Activated naive CD4-positive, alpha-beta T cell treated with anti-CD3 and anti-CD28 coated beads, Interleukin-2, amount 50 U/mL, for 16 hours (primary cell): ENCODE measurements at regions not wholly inside any gene's neighbourhood (a gene's known extent, or its start where the extent isn't known, plus 50 kb on each side); places are given as distances from the start of the nearest gene placed in this dataset.
"Not testable (repeated sequence)": the region's sequence is repeated elsewhere in the genome, so short reads cannot be mapped to it uniquely, and the experiment has no call there.

Experiments
- DNase-seq: peaks from one replicate; pipeline ENCODE4 v3.0.0-alpha.2; 2020

GRCh38 chr5:28310696-28311095 is 1272.3 kb upstream of the CDH9 start:
- no peak for DNase-seq

- DNase-seq = no peak
Measured at GRCh38 chr5:28305891-28306290, 1267.5 kb upstream of the CDH9 start.

GRCh38 chr5:28301712-28302111 is 1263.3 kb upstream of the CDH9 start:
- no peak for DNase-seq

- no peak for DNase-seq
Measured at GRCh38 chr5:28296254-28297013, 1258.0 kb upstream of the CDH9 start.

GRCh38 chr5:28287021-28287420 is 1248.6 kb upstream of the CDH9 start:
- not testable (repeated sequence) for DNase-seq

GRCh38 chr5:28286566-28286965 is 1248.2 kb upstream of the CDH9 start:
- no peak for DNase-seq

- no peak for DNase-seq
Measured at GRCh38 chr5:28284788-28285187, 1246.4 kb upstream of the CDH9 start.

- DNase-seq = no peak
Measured at GRCh38 chr5:28281351-28281750, 1243.0 kb upstream of the CDH9 start.

GRCh38 chr5:28275931-28276330 is 1237.5 kb upstream of the CDH9 start:
- DNase-seq = no peak

- no peak for DNase-seq
Measured at GRCh38 chr5:28269978-28270377, 1231.6 kb upstream of the CDH9 start.

GRCh38 chr5:28265877-28266276 is 1227.5 kb upstream of the CDH9 start:
- no peak for DNase-seq

- DNase-seq = no peak
Measured at GRCh38 chr5:28254846-28255245, 1216.5 kb upstream of the CDH9 start.

GRCh38 chr5:28253431-28253830 is 1215.0 kb upstream of the CDH9 start:
- no peak for DNase-seq

- DNase-seq = no peak
Measured at GRCh38 chr5:28249771-28250415, 1211.5 kb upstream of the CDH9 start.

- no peak for DNase-seq
Measured at GRCh38 chr5:28234356-28234968, 1196.1 kb upstream of the CDH9 start.

GRCh38 chr5:28226407-28226806 is 1188.0 kb upstream of the CDH9 start:
- no peak for DNase-seq

GRCh38 chr5:28219539-28219938 is 1181.2 kb upstream of the CDH9 start:
- no peak for DNase-seq

- no peak for DNase-seq
Measured at GRCh38 chr5:28217695-28218094, 1179.3 kb upstream of the CDH9 start.

- no peak for DNase-seq
Measured at GRCh38 chr5:28216939-28217360, 1178.6 kb upstream of the CDH9 start.

GRCh38 chr5:28215091-28215490 is 1176.7 kb upstream of the CDH9 start:
- no peak for DNase-seq

GRCh38 chr5:28214292-28214691 is 1175.9 kb upstream of the CDH9 start:
- no peak for DNase-seq

- DNase-seq = no peak
Measured at GRCh38 chr5:28208356-28208755, 1170.0 kb upstream of the CDH9 start.

GRCh38 chr5:28190011-28190410 is 1151.6 kb upstream of the CDH9 start:
- no peak for DNase-seq

GRCh38 chr5:28174691-28175090 is 1136.3 kb upstream of the CDH9 start:
- DNase-seq = no peak
